T-helper 2 cell treated with Interferon-gamma antibody and Interleukin-4, amounts not matched to agents 100 ng/mL and 5 ng/mL, for 36 hours (primary cell): ENCODE measurements at regions not wholly inside any gene's neighbourhood (a gene's known extent, or its start where the extent isn't known, plus 50 kb on each side); places are given as distances from the start of the nearest gene placed in this dataset.
"Not testable (repeated sequence)": the region's sequence is repeated elsewhere in the genome, so short reads cannot be mapped to it uniquely, and the experiment has no call there.

Experiments
- intact Hi-C: fragments of 100-400 bp; cut with micrococcal nuclease; formaldehyde crosslinking; loops from one replicate; pipeline ENCODE4 v1.15.1; 2023

DNA sequence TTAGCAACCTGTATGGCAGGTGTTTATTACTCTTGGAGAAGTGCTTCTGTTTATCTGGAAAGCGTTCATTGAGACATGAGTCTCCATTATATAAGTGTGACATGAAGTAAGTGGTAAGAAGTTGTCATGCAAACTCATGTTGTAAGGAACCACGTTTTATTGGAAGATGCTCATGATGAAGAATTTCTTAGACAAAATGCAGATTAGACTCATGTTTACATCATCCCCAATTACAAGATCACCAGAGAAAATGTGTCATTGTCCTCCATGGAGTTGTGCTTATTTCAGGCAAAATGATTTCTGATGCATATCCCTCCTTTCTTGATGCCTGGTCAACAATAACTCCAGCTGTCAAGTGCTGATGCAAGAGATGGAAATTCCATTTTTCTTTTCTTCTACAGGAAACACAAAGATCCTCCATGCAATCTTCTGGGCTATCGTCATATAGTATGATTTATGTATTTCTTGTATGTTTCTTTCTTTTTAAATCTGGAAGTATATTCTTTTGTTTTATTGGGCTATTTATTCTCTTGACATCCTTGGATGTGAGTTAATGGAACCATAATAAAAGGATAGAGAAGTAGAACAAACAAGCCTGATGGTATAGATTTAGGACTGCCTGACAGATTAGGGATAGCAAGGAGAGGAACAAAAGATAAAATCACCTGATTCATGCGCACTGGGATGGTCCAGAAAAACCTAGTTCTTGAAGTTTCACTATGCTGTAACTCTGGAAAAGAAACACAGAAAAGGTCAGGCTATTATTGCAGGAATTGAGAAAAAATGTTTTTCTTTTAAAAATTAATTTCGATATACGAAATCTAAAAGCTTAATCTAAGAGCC is 50.7 kb upstream of the DIAPH3 start:
- intact Hi-C loops = no loop called here

DNA sequence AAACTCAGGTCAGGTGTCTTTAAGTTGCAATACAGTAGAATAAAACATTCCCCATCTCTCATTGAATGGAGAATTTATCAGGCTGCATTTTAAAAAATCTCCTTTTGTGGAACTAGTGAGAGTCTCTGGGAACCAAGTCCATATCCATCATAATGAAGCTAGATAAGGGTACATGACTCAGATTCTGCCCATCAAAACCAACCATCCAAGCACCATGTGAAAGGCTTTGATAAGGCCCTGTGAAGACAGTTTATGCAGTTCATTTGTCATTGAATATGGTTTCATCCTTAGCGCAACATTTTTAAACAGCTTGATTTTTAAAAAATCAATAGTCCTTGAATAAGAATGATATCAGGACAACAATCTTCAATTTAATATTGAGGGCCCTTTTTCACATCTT is 56.3 kb upstream of the DIAPH3 start:
- intact Hi-C loops = no loop called here

- intact Hi-C loops = no loop called here
Measured at GRCh38 chr13:60221581-60221980, 57.9 kb upstream of the DIAPH3 start.

DNA sequence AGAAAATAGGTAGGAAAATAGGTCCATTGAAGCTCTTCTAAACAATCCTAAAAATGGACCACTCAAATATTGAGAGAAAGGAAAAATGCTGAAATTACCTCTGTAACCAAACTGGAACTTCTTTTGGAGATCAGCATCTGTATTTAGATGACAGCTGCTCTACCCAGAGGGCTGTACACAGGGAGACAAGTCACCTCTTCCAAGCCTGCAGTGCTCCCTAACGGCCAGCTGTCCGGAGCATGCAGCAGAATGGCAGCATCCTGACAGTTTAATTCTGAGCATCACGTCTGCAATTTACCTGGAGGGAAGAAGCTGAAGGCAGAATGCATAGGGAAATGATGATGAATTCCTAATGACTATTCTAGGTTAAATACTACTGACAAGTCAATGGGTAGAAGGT is 62.8 kb upstream of the DIAPH3 start:
- intact Hi-C loops = no loop called here

- intact Hi-C loops = no loop called here
Measured at GRCh38 chr13:60227158-60227557, 63.4 kb upstream of the DIAPH3 start.

GRCh38 chr13:60229708-60230272 is 66.1 kb upstream of the DIAPH3 start:
- intact Hi-C loops = no loop called here

GRCh38 chr13:60230593-60230992 is 66.9 kb upstream of the DIAPH3 start:
- intact Hi-C loops = no loop called here

DNA sequence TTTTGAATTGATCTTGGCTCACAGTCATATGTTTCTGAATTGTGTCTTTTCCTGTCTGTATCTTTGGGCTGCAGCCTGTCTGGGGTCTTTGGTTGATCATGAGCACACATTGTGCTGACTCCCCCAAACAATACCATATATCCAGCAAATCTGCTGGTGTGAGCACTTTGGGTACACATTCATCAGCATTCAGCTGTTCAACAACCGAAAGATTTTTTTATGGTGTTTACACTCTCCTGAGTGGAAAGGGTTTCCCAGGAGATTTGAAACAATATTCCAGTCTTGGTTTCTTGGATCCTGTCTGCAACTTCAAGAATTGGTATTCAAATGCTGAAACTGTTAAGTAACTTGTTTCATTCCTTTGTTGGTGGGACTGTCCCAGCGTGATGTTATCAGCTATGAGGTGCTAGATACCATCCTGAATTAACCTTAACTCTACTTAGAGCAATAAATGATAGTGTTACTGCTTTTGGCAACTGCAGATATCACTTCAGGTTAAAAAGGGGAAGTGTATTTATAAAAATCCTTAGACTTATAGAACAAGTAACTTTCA is 78.4 kb upstream of the DIAPH3 start:
- intact Hi-C loops = no loop called here

DNA sequence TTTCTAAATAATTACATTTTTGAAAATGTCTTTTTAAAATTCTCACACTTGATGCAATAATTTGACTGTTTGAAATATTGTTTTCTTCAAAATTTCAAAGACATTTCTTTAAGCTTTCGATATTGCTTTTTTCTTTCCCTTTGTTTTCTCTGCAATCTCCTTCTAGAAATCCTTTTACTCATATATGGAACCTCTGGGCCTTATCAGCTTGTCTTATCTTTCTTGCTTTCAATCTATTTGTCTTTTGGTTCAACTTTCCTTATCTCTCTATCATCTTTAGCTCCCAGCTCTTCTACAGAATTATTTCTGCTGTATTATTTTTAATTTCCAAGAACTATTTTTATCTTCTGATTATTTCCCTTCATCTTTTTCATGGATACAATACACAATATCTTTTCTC is 80.7 kb upstream of the DIAPH3 start:
- intact Hi-C loops = no loop called here

DNA sequence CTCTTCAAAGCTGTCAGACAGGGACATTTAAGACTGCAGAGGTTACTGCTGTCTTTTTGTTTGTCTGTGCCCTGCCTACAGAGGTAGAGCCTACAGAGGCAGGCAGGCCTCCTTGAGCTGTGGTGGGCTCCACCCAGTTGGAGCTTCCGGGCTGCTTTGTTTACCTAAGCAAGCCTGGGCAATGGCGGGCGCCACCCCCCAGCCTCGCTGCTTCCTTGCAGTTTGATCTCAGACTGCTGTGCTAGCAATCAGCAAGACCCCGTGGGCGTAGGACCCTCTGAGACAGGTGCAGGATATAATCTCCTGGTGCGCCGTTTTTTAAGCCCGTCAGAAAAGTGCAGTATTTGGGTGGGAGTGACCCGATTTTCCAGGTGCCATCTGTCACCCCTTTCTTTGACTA is 87.7 kb upstream of the DIAPH3 start:
- intact Hi-C loops = not testable (repeated sequence)

DNA sequence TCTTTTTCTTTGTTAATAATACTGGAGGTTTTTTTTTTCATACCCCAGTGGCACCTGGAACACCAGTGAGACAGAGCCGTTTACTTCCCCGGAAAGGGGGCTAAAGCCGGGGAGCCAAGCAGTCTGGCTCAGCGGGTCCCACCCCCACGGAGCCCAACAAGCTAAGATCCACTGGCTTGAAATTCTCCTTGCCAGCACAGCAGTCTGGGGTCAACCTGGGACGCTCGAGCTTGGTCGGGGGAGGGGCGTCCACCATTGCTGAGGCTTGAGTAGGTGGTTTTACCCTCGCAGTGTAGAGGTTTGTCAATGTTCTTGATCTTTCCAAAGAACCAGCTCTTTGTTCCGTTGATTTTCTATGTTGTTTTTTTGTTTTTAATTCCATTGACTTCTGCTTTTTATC is 94.6 kb upstream of the DIAPH3 start:
- intact Hi-C loops = no loop called here

GRCh38 chr13:60260440-60260839 is 96.7 kb upstream of the DIAPH3 start:
- intact Hi-C loops = no loop called here

- intact Hi-C loops = no loop called here
Measured at GRCh38 chr13:60261432-60262351, 98.0 kb upstream of the DIAPH3 start.

DNA sequence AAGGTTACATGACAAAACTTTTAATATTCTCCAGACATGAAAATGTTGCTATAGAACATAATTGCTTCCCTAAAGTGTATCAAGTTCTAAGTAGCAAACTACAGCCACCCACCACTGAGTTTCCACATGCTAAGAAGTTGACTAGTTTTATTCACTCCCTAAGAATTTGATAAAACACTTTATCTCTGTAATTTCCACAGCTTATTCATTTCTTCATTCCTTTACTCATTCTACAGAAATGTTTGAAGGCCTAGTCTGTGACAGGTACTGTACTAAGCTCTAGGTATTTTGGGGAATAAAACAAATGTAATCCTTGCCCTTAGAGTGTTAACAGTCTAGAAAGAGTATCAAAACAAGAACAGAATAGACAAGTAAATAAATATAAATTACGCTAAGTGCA is 101.8 kb upstream of the DIAPH3 start:
- intact Hi-C loops = no loop called here

DNA sequence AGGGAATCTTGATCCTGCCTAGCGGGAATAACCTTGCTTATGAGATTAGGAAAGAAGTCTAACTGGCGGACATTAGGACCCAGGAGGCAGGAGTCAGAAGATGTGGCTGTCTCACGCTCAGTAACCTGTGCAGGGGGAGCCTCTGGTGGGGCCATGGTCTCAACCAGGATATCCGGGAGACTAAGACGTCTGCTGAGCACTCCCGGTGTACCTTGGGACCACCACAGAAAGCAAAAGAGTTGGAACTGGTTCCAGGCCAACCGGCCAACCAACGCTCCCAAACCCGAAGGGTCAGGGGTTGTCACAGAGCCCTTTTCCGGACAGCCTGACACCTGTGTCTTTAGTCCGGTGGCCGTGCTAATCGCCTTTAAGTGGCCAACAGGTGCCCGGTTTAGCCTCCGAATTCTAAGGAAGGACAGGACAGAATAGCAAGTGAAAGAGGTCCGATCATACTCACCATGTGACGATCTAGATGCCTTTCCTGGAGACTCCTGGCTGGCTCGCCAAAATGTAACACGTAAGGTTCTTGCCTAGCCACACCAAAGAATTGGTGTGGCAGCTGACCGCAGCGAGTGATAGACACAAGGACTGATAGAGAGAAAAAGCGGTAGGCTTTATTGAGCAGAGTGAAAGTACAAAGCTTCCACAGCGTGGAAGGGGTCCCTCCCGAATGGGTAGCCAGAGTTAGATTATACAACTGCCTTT is 103.9 kb upstream of the DIAPH3 start:
- intact Hi-C loops = loop anchor here (1.0 kb wide), 1 partner anchor 13 kb away; no protein-coding TSS in a partner anchor

GRCh38 chr13:60268203-60268555 is 104.5 kb upstream of the DIAPH3 start:
- intact Hi-C loops = no loop called here

DNA sequence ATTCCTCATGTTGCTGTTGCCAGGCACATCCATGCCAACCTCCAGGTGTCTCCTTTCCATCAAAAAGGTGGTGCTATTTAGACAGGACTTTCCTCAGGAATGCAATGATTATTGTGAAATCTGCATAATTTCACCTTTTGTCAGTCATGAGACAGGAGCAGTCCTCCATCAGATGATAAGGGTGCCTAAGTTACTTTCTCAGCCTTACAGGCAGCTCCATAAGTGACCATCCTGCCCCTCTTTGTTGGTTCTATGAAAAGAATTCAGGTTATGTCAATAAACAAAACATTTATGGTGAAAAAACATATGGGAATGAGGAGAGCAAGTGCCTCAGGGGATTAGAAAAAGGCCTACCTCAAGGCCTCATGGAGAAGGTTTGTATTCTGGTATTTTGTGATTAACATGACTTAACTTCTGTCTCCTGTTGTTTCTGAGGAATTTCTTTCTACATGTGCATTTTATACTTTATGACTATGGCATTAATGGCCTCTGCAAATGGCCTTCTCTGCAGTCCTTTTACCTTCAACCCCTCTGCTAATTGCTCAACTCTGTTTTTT is 110.3 kb upstream of the DIAPH3 start:
- intact Hi-C loops = no loop called here

- intact Hi-C loops = no loop called here
Measured at GRCh38 chr13:60274655-60275054, 110.9 kb upstream of the DIAPH3 start.

- intact Hi-C loops = no loop called here
Measured at GRCh38 chr13:60275208-60275607, 111.5 kb upstream of the DIAPH3 start.

DNA sequence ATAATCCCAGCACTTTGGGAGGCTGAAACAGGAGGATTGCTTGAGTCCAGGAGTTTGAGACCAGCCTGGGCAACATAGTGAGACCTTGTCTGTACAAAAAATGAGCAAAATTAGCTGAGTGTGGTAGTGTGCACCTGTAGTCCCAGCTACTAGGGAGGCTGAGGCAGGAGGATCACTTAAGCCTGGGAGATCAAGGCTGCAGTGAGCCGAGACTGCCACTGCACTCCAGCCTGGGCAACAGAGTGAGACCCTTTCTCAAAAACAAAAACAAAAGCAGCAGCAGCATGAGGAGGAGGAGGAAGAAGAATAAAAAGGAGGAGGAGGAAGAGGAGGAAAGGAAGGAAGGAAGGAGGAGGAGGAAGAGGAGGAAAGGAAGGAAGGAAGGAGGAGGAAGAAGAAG is 116.5 kb upstream of the TDRD3 start:
- intact Hi-C loops = not testable (repeated sequence)

DNA sequence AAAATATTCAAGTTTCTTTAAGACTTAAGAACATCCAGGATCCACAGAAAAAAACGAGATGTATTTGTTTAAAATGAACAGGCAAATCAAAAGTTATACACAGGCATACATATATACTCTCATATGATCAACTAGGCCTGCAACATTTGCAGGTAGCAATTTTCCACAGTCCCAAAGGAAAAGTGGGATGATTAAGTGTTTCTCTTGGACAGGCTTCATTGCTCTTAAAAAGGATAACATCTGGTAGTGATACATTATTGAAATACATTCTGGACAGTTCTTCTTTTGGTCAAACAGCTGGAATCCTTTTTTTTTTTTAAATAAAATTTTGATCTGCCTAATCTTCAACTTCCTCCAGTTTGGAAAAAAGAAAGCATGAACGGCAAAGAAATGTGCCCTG is 114.8 kb upstream of the TDRD3 start:
- intact Hi-C loops = no loop called here
